IMR-90 (cell line): ENCODE measurements at regions not wholly inside any gene's neighbourhood (a gene's known extent, or its start where the extent isn't known, plus 50 kb on each side); places are given as distances from the start of the nearest gene placed in this dataset.

Experiments
- ATAC-seq: fragments of 200-7000 bp; cut with Tn5 transposase; 2 replicates; pipeline ENCODE4 v1.9.1; 2020; ENCODE audit warnings: low read depth, mild to moderate bottlenecking, moderate library complexity
- BruUV-seq: library from RNA; stranded (reverse); fragments of 400-500 nt; replicated peaks from 2 replicates; lab custom pipeline; 2021; lab: Mats Ljungman, UMichigan
- CTCF ChIA-PET: fragments of 300-600 bp; formaldehyde crosslinking; extraction: SDS; loops from one replicate; lab custom pipeline; 2021; ENCODE audit warnings: antibody characterized with exemption; lab: Yijun Ruan, JAX
- POLR2A ChIA-PET: fragments of 300-600 bp; sonication (Branson Sonifier 250); formaldehyde crosslinking; loops from one replicate; lab custom pipeline; 2022; ENCODE audit warnings: antibody characterized with exemption; ENCODE audit not compliant: unreplicated experiment; lab: Charles Lee
- DNase-seq: peaks from one replicate; pipeline ENCODE4 v3.0.0; 2013
- H2AFZ ChIP-seq: replicated peaks from 2 replicates; pipeline ENCODE3; 2013; ENCODE audit warnings: low read length, mild to moderate bottlenecking; ENCODE audit not compliant: poor library complexity
- H2AK5ac ChIP-seq: 2 replicates; pipeline ENCODE4 v1.6.1; 2013; ENCODE audit warnings: low read depth, low read length, inconsistent platforms
- H2AK9ac ChIP-seq: replicated peaks from 2 replicates; pipeline ENCODE3; 2013; ENCODE audit warnings: mild to moderate bottlenecking, low read depth, low read length, moderate library complexity; ENCODE audit not compliant: poor library complexity
- H2BK120ac ChIP-seq: 2 replicates; pipeline ENCODE4 v1.6.1; 2013; ENCODE audit warnings: low read depth, low read length, inconsistent platforms
- H2BK15ac ChIP-seq: 3 replicates; pipeline ENCODE4 v1.6.1; 2013; ENCODE audit warnings: low read depth, low read length, inconsistent platforms
- H2BK20ac ChIP-seq: 2 replicates; pipeline ENCODE4 v1.6.1; 2013; ENCODE audit warnings: low read depth, mild to moderate bottlenecking, inconsistent platforms, low read length, moderate library complexity
- H2BK5ac ChIP-seq: 2 replicates; pipeline ENCODE4 v1.6.1; 2013; ENCODE audit warnings: mild to moderate bottlenecking, low read depth, low read length, inconsistent platforms; ENCODE audit not compliant: poor library complexity, severe bottlenecking
- H3K14ac ChIP-seq: replicated peaks from 2 replicates; pipeline ENCODE4 v1.6.1; 2013; ENCODE audit warnings: low read depth, low read length, inconsistent platforms
- H3K18ac ChIP-seq: 2 replicates; pipeline ENCODE4 v1.6.1; 2013; ENCODE audit warnings: low read depth, low read length, control low read depth
- H3K23ac ChIP-seq: 2 replicates; pipeline ENCODE4 v1.6.1; 2013; ENCODE audit warnings: low read depth, low read length, inconsistent platforms
- H3K27ac ChIP-seq: 2 replicates; pipeline ENCODE4 v1.5.1; 2013; ENCODE audit warnings: mild to moderate bottlenecking, control low read depth, low read length; ENCODE audit not compliant: insufficient read depth
- H3K27me3 ChIP-seq: 2 replicates; pipeline ENCODE4 v1.6.1; 2013; ENCODE audit warnings: low read length; ENCODE audit not compliant: control insufficient read depth, insufficient read depth
- H3K36me3 ChIP-seq: 2 replicates; pipeline ENCODE4 v1.6.1; 2013; ENCODE audit warnings: low read length, mixed read lengths; ENCODE audit not compliant: control insufficient read depth, insufficient read depth
- H3K4ac ChIP-seq: 2 replicates; pipeline ENCODE4 v1.6.1; 2013; ENCODE audit warnings: low read depth, low read length, inconsistent platforms
- H3K4me1 ChIP-seq: 2 replicates; pipeline ENCODE4 v1.6.1; 2013; ENCODE audit warnings: low read length, mixed read lengths; ENCODE audit not compliant: control insufficient read depth, insufficient read depth
- H3K4me2 ChIP-seq: 2 replicates; pipeline ENCODE4 v1.6.1; 2013; ENCODE audit warnings: low read depth, mild to moderate bottlenecking, control low read depth, low read length, moderate library complexity
- H3K4me3 ChIP-seq: 2 replicates; pipeline ENCODE4 v1.5.1; 2013; ENCODE audit warnings: low read depth, mild to moderate bottlenecking, control low read depth, low read length, moderate library complexity; ENCODE audit not compliant: insufficient read depth
- H3K56ac ChIP-seq: 2 replicates; pipeline ENCODE4 v1.6.1; 2013; ENCODE audit warnings: low read length, inconsistent platforms; ENCODE audit not compliant: insufficient read depth; ENCODE audit errors: extremely low read depth
- H3K79me1 ChIP-seq, 2 experiments: 2 replicates each; pipeline ENCODE4 v1.6.1; 2013; ENCODE audit warnings: low read length in 2 of 2, inconsistent platforms in 1 of 2, low read depth in 1 of 2
- H3K9ac ChIP-seq: 2 replicates; pipeline ENCODE4 v1.6.1; 2013; ENCODE audit warnings: low read depth, low read length, control low read depth
- H3K9me1 ChIP-seq: 2 replicates; pipeline ENCODE4 v1.6.1; 2013; ENCODE audit warnings: low read length, inconsistent platforms; ENCODE audit not compliant: insufficient read depth
- H3K9me3 ChIP-seq: 2 replicates; pipeline ENCODE4 v1.6.1; 2013; ENCODE audit warnings: low read length; ENCODE audit not compliant: control insufficient read depth, insufficient read depth
- H4K20me1 ChIP-seq: 2 replicates; pipeline ENCODE4 v1.6.1; 2013; ENCODE audit warnings: low read length, inconsistent platforms; ENCODE audit not compliant: insufficient read depth
- H4K5ac ChIP-seq: 2 replicates; pipeline ENCODE4 v1.6.1; 2013; ENCODE audit warnings: mild to moderate bottlenecking, low read depth, low read length, control low read depth
- H4K8ac ChIP-seq, 2 experiments: 2 replicates each; pipeline ENCODE4 v1.6.1; 2013; ENCODE audit warnings: low read depth in 2 of 2, low read length in 2 of 2, control low read depth in 1 of 2, inconsistent platforms in 1 of 2
- H4K91ac ChIP-seq: 2 replicates; pipeline ENCODE4 v1.6.1; 2013; ENCODE audit warnings: low read depth, low read length, inconsistent platforms; ENCODE audit not compliant: insufficient read depth
- BHLHE40 ChIP-seq: fragments of 150-350 bp; IDR thresholded peaks from 2 replicates; pipeline ENCODE4 v1.6.1; 2016; ENCODE audit warnings: mild to moderate bottlenecking, low read depth, low read length
- CEBPB ChIP-seq: IDR thresholded peaks from 2 replicates; pipeline ENCODE4 v1.6.1; 2012; ENCODE audit warnings: low read depth, low read length, improper control_type of control experiment
- CTCF ChIP-seq: conservative IDR thresholded peaks from 2 replicates; pipeline ENCODE4 v1.5.1; 2012; ENCODE audit warnings: mild to moderate bottlenecking, low read depth, low read length, improper control_type of control experiment
- FOS ChIP-seq: fragments of 150-350 bp; IDR thresholded peaks from 2 replicates; pipeline ENCODE4 v1.6.1; 2016; ENCODE audit warnings: low read depth, low read length
- MAZ ChIP-seq: IDR thresholded peaks from 2 replicates; pipeline ENCODE4 v1.6.1; 2012; ENCODE audit warnings: low read depth, mild to moderate bottlenecking, low read length, improper control_type of control experiment, moderate library complexity, borderline replicate concordance
- NFE2L2 ChIP-seq: fragments of 150-350 bp; IDR thresholded peaks from 2 replicates; pipeline ENCODE4 v1.6.1; 2016; ENCODE audit warnings: low read depth, mild to moderate bottlenecking, low read length
- RCOR1 ChIP-seq: IDR thresholded peaks from 2 replicates; pipeline ENCODE4 v1.6.1; 2012; ENCODE audit warnings: mild to moderate bottlenecking, low read length, improper control_type of control experiment; ENCODE audit not compliant: insufficient replicate concordance
- RFX5 ChIP-seq: IDR thresholded peaks from 2 replicates; pipeline ENCODE4 v1.8.0; 2012; ENCODE audit warnings: low read depth, mild to moderate bottlenecking, low read length, moderate library complexity
- WGBS, 2 experiments: methylation state at CpG; one replicate each; pipeline versions ENCODE4 v1.1.5 to v1.1.7; 2013; ENCODE audit warnings: missing lambda C conversion rate in 2 of 2; ENCODE audit not compliant: insufficient read length in 1 of 2; ENCODE audit errors: extremely low coverage in 2 of 2; 5-methylcytosine and 5-hydroxymethylcytosine counted together
- dilution Hi-C: fragments of 300-500 bp; cut with HindIII; formaldehyde crosslinking; loops from one replicate; pipeline ENCODE4 v1.14.3; 2018; ENCODE audit warnings: low sequenced_read_pairs; ENCODE audit not compliant: unreplicated experiment
- in situ Hi-C: fragments of 300-500 bp; cut with MboI; formaldehyde crosslinking; loops from 3 replicates; pipeline ENCODE4 v1.14.3; 2019; ENCODE audit warnings: low sequenced_read_pairs, inconsistent platforms, mixed read lengths
- intact Hi-C: fragments of 100-400 bp; cut with micrococcal nuclease; formaldehyde crosslinking; loops from 2 replicates; pipeline ENCODE4 v1.10.0; 2022

GRCh38 chr1:55310505-55310971 is 95.4 kb upstream of the USP24 start:
- H2BK20ac ChIP-seq = peak overlapping the region; percentile 93
- POLR2A ChIA-PET = no interaction called here
- H3K56ac ChIP-seq = peak overlapping the region; percentile 62; the same call in 1 of the 2 replicates
- intact Hi-C loops = no loop called here
- H3K4me3 ChIP-seq = no peak overlapping the region
- peak; percentile 95 for TF ChIP-seq FOS
- no peak for TF ChIP-seq RFX5
- TF ChIP-seq CTCF = no peak
- peak; percentile 52 for TF ChIP-seq MAZ
- peak; percentile 74 for TF ChIP-seq CEBPB
- TF ChIP-seq RCOR1 = peak; percentile 97
- peak; percentile 54; the same call in 1 of the 2 replicates for TF ChIP-seq BHLHE40
- peak; percentile 4; the same call in 1 of the 2 replicates for TF ChIP-seq NFE2L2
- H2AK9ac ChIP-seq = peak overlapping the region; percentile 49
- H4K91ac ChIP-seq = peak overlapping the region; percentile 81
- H3K4me2 ChIP-seq = peak overlapping the region; percentile 37; the same call in 1 of the 2 replicates
- ATAC-seq (peak; percentile 94), DNase-seq (peak; percentile 100)
- peak overlapping the region; percentile 95; the same call in 1 of the 2 replicates for H2AK5ac ChIP-seq
- H3K14ac ChIP-seq = peak overlapping the region; percentile 47
- CTCF ChIA-PET = interaction anchor here (0.6 to 2.1 kb wide), 2 partner anchors 27 to 1317 kb away, joined by 4 to 7 read pairs; no protein-coding TSS in a partner anchor
- 0 out of 3 replicates have a peak overlapping the region, but pooled peaks have one; percentile 87 for H2BK15ac ChIP-seq
- peak overlapping the region; percentile 75 for H2BK5ac ChIP-seq
- peak overlapping the region; percentile 72 for H3K23ac ChIP-seq
- 0 out of 4 replicates have a peak, but pooled peaks cover 0 to 6% of the 10 kb centered on the region in 2 experiments for H3K79me1 ChIP-seq
- H3K36me3 ChIP-seq = no peaks in the 10 kb centered on the region
- no peak overlapping the region; the same call in 1 of the 2 replicates for H4K5ac ChIP-seq
- WGBS, 2 experiments = no CpG with 5 or more reads among the region's 3 CpGs
- H3K9me3 ChIP-seq = no peaks in the 10 kb centered on the region
- dilution Hi-C loops = no loop called here
- no peak overlapping the region for H2AFZ ChIP-seq
- in situ Hi-C loops = no loop called here
- peak overlapping the region; percentile 83 for H3K4ac ChIP-seq
- H3K27me3 ChIP-seq = no peaks in the 10 kb centered on the region
- H2BK120ac ChIP-seq = peak overlapping the region; percentile 89
- peaks cover 20% of the 10 kb centered on the region for H3K9me1 ChIP-seq
- BruUV-seq = no TSS peak
- peak overlapping the region; percentile 62 to 81; a peak in 3 of 4 replicates for H4K8ac ChIP-seq
- peak overlapping the region; percentile 92 for H3K18ac ChIP-seq
- peak overlapping the region; percentile 90 for H3K27ac ChIP-seq
- H4K20me1 ChIP-seq = no peaks in the 10 kb centered on the region
- 0 out of 2 replicates have a peak overlapping the region, but pooled peaks have one; percentile 28 for H3K9ac ChIP-seq
- H3K4me1 ChIP-seq = peaks cover 29% of the 10 kb centered on the region
